Fibroblast of villous mesenchyme (primary cell): ENCODE measurements at regions not wholly inside any gene's neighbourhood (a gene's known extent, or its start where the extent isn't known, plus 50 kb on each side); places are given as distances from the start of the nearest gene placed in this dataset.

Experiments
- DNase-seq: peaks from one replicate; pipeline ENCODE4 v3.0.0-alpha.2; 2010; ENCODE audit warnings: low read depth
- H3K4me3 ChIP-seq: 2 replicates; pipeline ENCODE4 v1.5.1; 2011; ENCODE audit warnings: low read depth, mild to moderate bottlenecking, low read length
- CTCF ChIP-seq: IDR thresholded peaks from 2 replicates; pipeline ENCODE4 v1.5.1; 2012; ENCODE audit warnings: low read depth, mild to moderate bottlenecking, low read length; ENCODE audit not compliant: insufficient read depth

- H3K4me3 ChIP-seq = no peak overlapping the region
- no peak for TF ChIP-seq CTCF
- no peak for DNase-seq
Observed at GRCh38 chr4:186952709-186953108, 229.1 kb upstream of the FAT1 start.

GRCh38 chr4:186953599-186954260, 230.1 kb upstream of the FAT1 start:
- H3K4me3 ChIP-seq = no peak overlapping the region
- no peak for TF ChIP-seq CTCF
- DNase-seq = no peak

GRCh38 chr4:186954509-186954908, 230.9 kb upstream of the FAT1 start:
- TF ChIP-seq CTCF = no peak
- no peak overlapping the region for H3K4me3 ChIP-seq
- no peak for DNase-seq

GRCh38 chr4:186954956-186955355, 231.3 kb upstream of the FAT1 start:
- no peak for DNase-seq
- TF ChIP-seq CTCF = no peak
- no peak overlapping the region for H3K4me3 ChIP-seq

GRCh38 chr4:186957952-186958555, 234.4 kb upstream of the FAT1 start:
- TF ChIP-seq CTCF = no peak
- no peak overlapping the region for H3K4me3 ChIP-seq
- no peak for DNase-seq

GRCh38 chr4:186958726-186959350, 235.2 kb upstream of the FAT1 start:
- no peak overlapping the region for H3K4me3 ChIP-seq
- no peak for DNase-seq
- TF ChIP-seq CTCF = no peak
